DOHH2 (cell line): ENCODE measurements at regions not wholly inside any gene's neighbourhood (a gene's known extent, or its start where the extent isn't known, plus 50 kb on each side); places are given as distances from the start of the nearest gene placed in this dataset.

Experiments
- H3F3A ChIP-seq: fragments of 200-600 bp; sonication (generic), shearing (Covaris generic); 2 replicates; pipeline ENCODE4 v1.6.0; 2016; ENCODE audit warnings: antibody characterized with exemption, mild to moderate bottlenecking; ENCODE audit not compliant: control insufficient read depth, insufficient read depth
- H3K27ac ChIP-seq: fragments of 200-600 bp; sonication (generic); 2 replicates; pipeline ENCODE4 v1.5.1; 2014; ENCODE audit warnings: low read depth, mild to moderate bottlenecking, low read length, moderate library complexity
- H3K27me3 ChIP-seq: fragments of 200-600 bp; sonication (generic); 2 replicates; pipeline ENCODE4 v1.6.1; 2014; ENCODE audit warnings: mild to moderate bottlenecking, low read length, mixed read lengths; ENCODE audit not compliant: control insufficient read depth
- H3K36me3 ChIP-seq: fragments of 200-600 bp; sonication (generic); 2 replicates; pipeline ENCODE4 v1.6.1; 2014; ENCODE audit warnings: mild to moderate bottlenecking, low read length, moderate library complexity, mixed read lengths; ENCODE audit not compliant: control insufficient read depth
- H3K4me1 ChIP-seq: fragments of 200-600 bp; sonication (generic); 2 replicates; pipeline ENCODE4 v1.6.1; 2014; ENCODE audit warnings: mild to moderate bottlenecking, low read length, mixed read lengths; ENCODE audit not compliant: control insufficient read depth
- H3K4me2 ChIP-seq: fragments of 200-600 bp; sonication (generic); 2 replicates; pipeline ENCODE4 v1.6.0; 2014; ENCODE audit warnings: mild to moderate bottlenecking, low read length, moderate library complexity
- H3K4me3 ChIP-seq: fragments of 200-600 bp; sonication (generic); 2 replicates; pipeline ENCODE4 v1.5.1; 2014; ENCODE audit warnings: mild to moderate bottlenecking, low read length, mixed read lengths
- H3K79me2 ChIP-seq: fragments of 200-600 bp; sonication (generic); 2 replicates; pipeline ENCODE4 v1.6.1; 2014; ENCODE audit warnings: mild to moderate bottlenecking, low read length, mixed read lengths; ENCODE audit not compliant: control insufficient read depth
- H3K9me2 ChIP-seq: fragments of 200-600 bp; sonication (generic); replicated peaks from 2 replicates; pipeline ENCODE4 v1.6.1; 2014; ENCODE audit warnings: mild to moderate bottlenecking, low read length, mixed read lengths; ENCODE audit not compliant: control insufficient read depth
- H3K9me3 ChIP-seq: fragments of 200-600 bp; sonication (generic); 2 replicates; pipeline ENCODE4 v1.6.1; 2014; ENCODE audit warnings: antibody characterized with exemption, low read length, mixed read lengths; ENCODE audit not compliant: control insufficient read depth, insufficient read depth
- H4K20me1 ChIP-seq: fragments of 200-600 bp; sonication (generic); 2 replicates; pipeline ENCODE4 v1.6.0; 2014; ENCODE audit warnings: low read depth, mild to moderate bottlenecking, antibody characterized with exemption, low read length, moderate library complexity; ENCODE audit not compliant: control insufficient read depth, insufficient read depth
- EZH2phosphoT487 ChIP-seq: fragments of 200-600 bp; sonication (generic); IDR thresholded peaks from 2 replicates; pipeline ENCODE4 v1.6.1; 2017; ENCODE audit warnings: borderline replicate concordance, mild to moderate bottlenecking, antibody characterized with exemption, low read length, moderate library complexity, mixed read lengths
- TF ChIP-seq, protein P1 (sequence below): fragments of 200-600 bp; sonication (generic); IDR thresholded peaks from one replicate; pipeline ENCODE4 v1.5.1; 2014; ENCODE audit warnings: antibody characterized with exemption, mild to moderate bottlenecking, low read depth, low read length; ENCODE audit not compliant: poor library complexity, severe bottlenecking

DNA sequence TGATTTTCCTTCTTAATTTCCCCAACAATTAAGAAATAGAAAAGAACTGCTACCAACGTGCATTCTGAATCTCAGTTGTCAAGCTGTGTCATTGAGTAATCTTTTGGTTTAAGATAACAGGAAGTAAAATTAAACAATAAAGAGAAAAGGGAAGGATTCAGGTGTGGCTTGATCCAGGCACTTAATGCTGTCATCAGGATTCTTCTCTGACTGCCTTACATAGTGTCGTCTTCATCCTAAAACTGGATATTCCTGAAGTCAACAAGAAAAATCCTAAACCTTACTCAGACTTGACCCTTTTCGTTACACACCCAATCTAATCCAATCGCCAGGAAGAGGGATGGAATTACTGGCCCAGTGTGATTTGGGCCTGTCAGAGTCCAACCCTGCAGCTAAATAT, 443.8 kb downstream of the MED13L start:
- Histone ChIP-seq H3K79me2 (no peaks in the 10 kb centered on the region), H4K20me1 (no peaks in the 10 kb centered on the region), H3K4me3 (no peak overlapping the region), H3F3A (no peaks in the 10 kb centered on the region), H3K27me3 (no peaks in the 10 kb centered on the region), H3K27ac (no peak overlapping the region), H3K9me3 (no peaks in the 10 kb centered on the region), H3K9me2 (no peaks in the 10 kb centered on the region), H3K4me1 (no peaks in the 10 kb centered on the region), H3K36me3 (no peaks in the 10 kb centered on the region), H3K4me2 (no peak overlapping the region)
- TF ChIP-seq EZH2phosphoT487: no peak
- TF ChIP-seq, protein P1, sequence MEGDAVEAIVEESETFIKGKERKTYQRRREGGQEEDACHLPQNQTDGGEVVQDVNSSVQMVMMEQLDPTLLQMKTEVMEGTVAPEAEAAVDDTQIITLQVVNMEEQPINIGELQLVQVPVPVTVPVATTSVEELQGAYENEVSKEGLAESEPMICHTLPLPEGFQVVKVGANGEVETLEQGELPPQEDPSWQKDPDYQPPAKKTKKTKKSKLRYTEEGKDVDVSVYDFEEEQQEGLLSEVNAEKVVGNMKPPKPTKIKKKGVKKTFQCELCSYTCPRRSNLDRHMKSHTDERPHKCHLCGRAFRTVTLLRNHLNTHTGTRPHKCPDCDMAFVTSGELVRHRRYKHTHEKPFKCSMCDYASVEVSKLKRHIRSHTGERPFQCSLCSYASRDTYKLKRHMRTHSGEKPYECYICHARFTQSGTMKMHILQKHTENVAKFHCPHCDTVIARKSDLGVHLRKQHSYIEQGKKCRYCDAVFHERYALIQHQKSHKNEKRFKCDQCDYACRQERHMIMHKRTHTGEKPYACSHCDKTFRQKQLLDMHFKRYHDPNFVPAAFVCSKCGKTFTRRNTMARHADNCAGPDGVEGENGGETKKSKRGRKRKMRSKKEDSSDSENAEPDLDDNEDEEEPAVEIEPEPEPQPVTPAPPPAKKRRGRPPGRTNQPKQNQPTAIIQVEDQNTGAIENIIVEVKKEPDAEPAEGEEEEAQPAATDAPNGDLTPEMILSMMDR: no peak

DNA sequence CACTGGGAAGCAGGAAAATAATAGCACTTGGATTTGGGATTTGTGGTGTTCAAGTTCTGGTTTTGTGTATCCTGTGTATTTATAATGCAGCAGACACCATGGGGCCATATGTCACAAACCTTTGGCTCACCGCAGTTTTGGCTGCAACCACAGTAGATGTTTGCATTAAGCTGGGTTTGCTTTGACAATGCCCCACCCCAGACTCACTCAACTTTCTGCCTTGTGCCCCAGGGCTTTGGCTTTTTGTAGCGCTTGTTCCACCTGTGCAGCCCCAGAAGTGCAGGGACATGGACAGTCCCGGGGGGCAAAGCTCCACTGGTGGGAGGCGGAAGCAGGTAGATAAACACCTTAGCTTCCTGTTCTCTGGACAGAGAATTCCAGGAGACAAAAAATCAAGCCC, 446.9 kb downstream of the MED13L start:
- Histone ChIP-seq H3K4me1 (no peaks in the 10 kb centered on the region), H3K27ac (no peak overlapping the region), H3K9me2 (no peaks in the 10 kb centered on the region), H3K9me3 (no peaks in the 10 kb centered on the region), H3F3A (no peaks in the 10 kb centered on the region), H3K4me3 (no peak overlapping the region), H3K36me3 (no peaks in the 10 kb centered on the region), H3K79me2 (no peaks in the 10 kb centered on the region), H3K4me2 (no peak overlapping the region), H4K20me1 (no peaks in the 10 kb centered on the region), H3K27me3 (no peaks in the 10 kb centered on the region)
- TF ChIP-seq EZH2phosphoT487: no peak
- TF ChIP-seq, protein P1: no peak

DNA sequence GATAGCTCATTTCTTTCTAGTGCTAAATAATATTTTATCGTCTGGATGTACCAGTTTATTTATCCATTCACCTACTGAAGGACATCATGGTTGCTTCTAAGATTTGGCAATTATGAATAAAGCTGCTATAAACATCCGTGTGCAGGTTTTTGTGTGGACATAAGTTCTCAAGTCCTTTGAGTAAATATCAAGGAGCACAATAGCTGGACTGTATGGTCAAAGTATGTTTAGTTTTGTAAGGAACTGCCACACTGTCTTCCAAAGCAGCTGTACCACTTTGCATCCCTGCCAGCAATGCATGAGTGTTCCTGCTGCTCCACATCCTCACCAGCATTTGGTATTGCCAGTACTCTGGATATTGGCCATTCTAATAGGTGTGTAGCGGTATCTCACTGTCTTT, 447.4 kb downstream of the MED13L start:
- no peak overlapping the region for H3K4me3 ChIP-seq
- H3K27me3 ChIP-seq: no peaks in the 10 kb centered on the region
- H3K9me2 ChIP-seq: no peaks in the 10 kb centered on the region
- H3K27ac ChIP-seq: no peak overlapping the region
- H3K79me2 ChIP-seq: no peaks in the 10 kb centered on the region
- no peaks in the 10 kb centered on the region for H3F3A ChIP-seq
- H3K36me3 ChIP-seq: no peaks in the 10 kb centered on the region
- no peaks in the 10 kb centered on the region for H4K20me1 ChIP-seq
- H3K4me1 ChIP-seq: no peaks in the 10 kb centered on the region
- TF ChIP-seq, protein P1: no peak
- TF ChIP-seq EZH2phosphoT487: no peak
- H3K9me3 ChIP-seq: no peaks in the 10 kb centered on the region
- no peak overlapping the region for H3K4me2 ChIP-seq

- Histone ChIP-seq H4K20me1 (no peaks in the 10 kb centered on the region), H3K27ac (no peak overlapping the region), H3K36me3 (no peaks in the 10 kb centered on the region)
These were observed 449.3 kb downstream of the MED13L start for GRCh38 chr12:115828168-115828567.

More at GRCh38 chr12:115828168-115828567, 449.3 kb downstream of the MED13L start:
- Histone ChIP-seq H3K79me2 (no peaks in the 10 kb centered on the region), H3K4me2 (no peak overlapping the region), H3K27me3 (no peaks in the 10 kb centered on the region), H3K4me3 (no peak overlapping the region), H3K4me1 (no peaks in the 10 kb centered on the region), H3K9me3 (no peaks in the 10 kb centered on the region), H3K9me2 (no peaks in the 10 kb centered on the region), H3F3A (no peaks in the 10 kb centered on the region)
- TF ChIP-seq EZH2phosphoT487: no peak
- TF ChIP-seq, protein P1: no peak
